ENCODE measurements at regions not wholly inside any gene's neighbourhood (a gene's known extent, or its start where the extent isn't known, plus 50 kb on each side); places are given as distances from the start of the nearest gene placed in this dataset.
"Not testable (repeated sequence)": the region's sequence is repeated elsewhere in the genome, so short reads cannot be mapped to it uniquely, and the experiment has no call there.

GRCh38 chr2:7648221-7648795 lies 731.1 kb downstream of the RNF144A start:
- TF ChIP-seq, protein P1, sequence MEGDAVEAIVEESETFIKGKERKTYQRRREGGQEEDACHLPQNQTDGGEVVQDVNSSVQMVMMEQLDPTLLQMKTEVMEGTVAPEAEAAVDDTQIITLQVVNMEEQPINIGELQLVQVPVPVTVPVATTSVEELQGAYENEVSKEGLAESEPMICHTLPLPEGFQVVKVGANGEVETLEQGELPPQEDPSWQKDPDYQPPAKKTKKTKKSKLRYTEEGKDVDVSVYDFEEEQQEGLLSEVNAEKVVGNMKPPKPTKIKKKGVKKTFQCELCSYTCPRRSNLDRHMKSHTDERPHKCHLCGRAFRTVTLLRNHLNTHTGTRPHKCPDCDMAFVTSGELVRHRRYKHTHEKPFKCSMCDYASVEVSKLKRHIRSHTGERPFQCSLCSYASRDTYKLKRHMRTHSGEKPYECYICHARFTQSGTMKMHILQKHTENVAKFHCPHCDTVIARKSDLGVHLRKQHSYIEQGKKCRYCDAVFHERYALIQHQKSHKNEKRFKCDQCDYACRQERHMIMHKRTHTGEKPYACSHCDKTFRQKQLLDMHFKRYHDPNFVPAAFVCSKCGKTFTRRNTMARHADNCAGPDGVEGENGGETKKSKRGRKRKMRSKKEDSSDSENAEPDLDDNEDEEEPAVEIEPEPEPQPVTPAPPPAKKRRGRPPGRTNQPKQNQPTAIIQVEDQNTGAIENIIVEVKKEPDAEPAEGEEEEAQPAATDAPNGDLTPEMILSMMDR (IDR thresholded peaks at IDR 0.05; ENCODE audit: unreplicated experiment in 3 of 3) = no peak
- H3K36me3 Mint-ChIP-seq (ENCODE audit: low read depth) = peaks cover 3% of the 10 kb centered on the region
- peaks cover 3% of the 10 kb centered on the region for H3K27me3 Mint-ChIP-seq (ENCODE audit: low read depth)
- no peak overlapping the region for H3K4me3 Mint-ChIP-seq
- H3K4me1 Mint-ChIP-seq = peaks cover 5% of the 10 kb centered on the region
- H3K9me3 Mint-ChIP-seq = peaks cover 8% of the 10 kb centered on the region
- no peak overlapping the region for H3K27ac Mint-ChIP-seq

DNA sequence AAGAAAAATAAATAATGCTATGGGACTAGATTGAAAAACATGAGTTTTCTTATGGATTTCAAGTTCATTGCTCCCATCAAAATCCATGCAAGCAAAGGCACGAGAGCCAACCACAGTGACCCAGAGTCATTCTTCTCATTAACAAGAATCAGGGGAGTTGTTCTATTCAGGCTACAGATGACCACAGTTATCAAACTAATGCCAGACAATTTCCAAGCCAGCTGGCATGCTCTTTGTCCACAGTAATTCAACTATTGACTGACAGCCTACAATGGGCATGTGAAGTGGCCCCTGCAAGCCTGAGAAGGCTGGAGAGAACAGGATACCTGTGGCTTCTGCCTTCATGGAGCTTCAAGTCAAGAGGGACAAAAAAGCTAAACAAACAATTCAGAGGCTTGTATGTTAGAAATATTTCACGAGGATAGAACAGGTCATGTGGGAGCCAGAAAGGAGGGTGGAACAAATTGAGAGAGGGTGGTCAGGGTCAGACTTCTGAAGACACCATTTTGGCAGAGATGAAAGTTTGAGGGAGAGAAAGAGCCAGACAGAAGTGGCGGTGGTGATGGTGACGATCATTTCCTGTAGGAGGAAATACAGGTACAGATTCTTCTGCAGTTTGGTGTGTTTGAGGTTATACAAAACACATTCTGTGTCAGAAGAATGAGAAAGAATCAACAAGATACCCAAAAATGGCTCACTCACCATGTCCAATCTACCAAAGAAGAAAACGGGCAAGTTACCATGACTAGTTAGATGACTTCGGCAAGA lies 732.4 kb downstream of the RNF144A start:
- H3K36me3 Mint-ChIP-seq (ENCODE audit: low read depth) = peaks cover 3% of the 10 kb centered on the region
- TF ChIP-seq, protein P1 (IDR thresholded peaks at IDR 0.05; ENCODE audit: unreplicated experiment in 3 of 3) = no peak
- H3K27ac Mint-ChIP-seq = no peak overlapping the region
- peaks cover 13% of the 10 kb centered on the region for H3K9me3 Mint-ChIP-seq
- H3K27me3 Mint-ChIP-seq (ENCODE audit: low read depth) = peaks cover 3% of the 10 kb centered on the region
- H3K4me1 Mint-ChIP-seq = peaks cover 5% of the 10 kb centered on the region
- no peak overlapping the region for H3K4me3 Mint-ChIP-seq

DNA sequence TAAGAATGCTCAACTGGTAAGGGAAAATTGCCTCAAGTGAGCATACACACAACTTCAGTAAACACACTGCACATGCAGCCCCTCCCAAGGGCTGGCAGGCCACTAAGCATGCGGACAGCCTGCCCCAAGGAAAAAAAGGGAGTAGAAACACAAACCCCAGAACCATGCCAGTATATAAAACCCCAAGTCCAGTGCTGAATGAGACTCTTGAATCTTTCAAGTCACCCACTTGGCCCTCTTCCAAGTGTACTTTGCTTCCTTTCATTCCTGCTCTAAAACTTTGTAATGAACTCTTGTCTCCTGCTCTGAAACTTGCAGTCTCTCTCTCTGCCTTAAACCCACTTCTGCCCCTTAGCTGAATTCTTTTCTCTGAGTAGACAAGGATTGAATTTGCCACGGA lies 736.4 kb downstream of the RNF144A start:
- no peak overlapping the region for H3K4me3 Mint-ChIP-seq
- H3K36me3 Mint-ChIP-seq (ENCODE audit: low read depth) = peaks cover 3% of the 10 kb centered on the region
- peaks cover 10% of the 10 kb centered on the region for H3K9me3 Mint-ChIP-seq
- TF ChIP-seq, protein P1 (IDR thresholded peaks at IDR 0.05; ENCODE audit: unreplicated experiment in 3 of 3) = no peak
- no peaks in the 10 kb centered on the region for H3K4me1 Mint-ChIP-seq
- H3K27me3 Mint-ChIP-seq (ENCODE audit: low read depth) = peaks cover 5% of the 10 kb centered on the region
- H3K27ac Mint-ChIP-seq = no peak overlapping the region

- TF ChIP-seq, protein P1 (IDR thresholded peaks at IDR 0.05; ENCODE audit: unreplicated experiment in 3 of 3) = no peak
- H3K27me3 Mint-ChIP-seq (ENCODE audit: low read depth) = peaks cover 5% of the 10 kb centered on the region
- peaks cover 3% of the 10 kb centered on the region for H3K36me3 Mint-ChIP-seq (ENCODE audit: low read depth)
- no peaks in the 10 kb centered on the region for H3K4me1 Mint-ChIP-seq
- H3K9me3 Mint-ChIP-seq = peaks cover 23% of the 10 kb centered on the region
- no peak overlapping the region for H3K27ac Mint-ChIP-seq
- no peak overlapping the region for H3K4me3 Mint-ChIP-seq
Measured at GRCh38 chr2:7655629-7656028, 738.4 kb downstream of the RNF144A start.

- H3K4me3 Mint-ChIP-seq; H3K27me3 Mint-ChIP-seq (ENCODE audit: low read depth); H3K4me1 Mint-ChIP-seq; H3K27ac Mint-ChIP-seq; H3K36me3 Mint-ChIP-seq (ENCODE audit: low read depth): not testable (repeated sequence)
- H3K9me3 Mint-ChIP-seq = peaks cover 20% of the 10 kb centered on the region
Measured at GRCh38 chr2:7657526-7657925, 740.3 kb downstream of the RNF144A start.

GRCh38 chr2:7658486-7658885 lies 741.3 kb downstream of the RNF144A start:
- no peaks in the 10 kb centered on the region for H3K4me1 Mint-ChIP-seq
- H3K27ac Mint-ChIP-seq = no peak overlapping the region
- peaks cover 5% of the 10 kb centered on the region for H3K27me3 Mint-ChIP-seq (ENCODE audit: low read depth)
- TF ChIP-seq, protein P1 (IDR thresholded peaks at IDR 0.05; ENCODE audit: unreplicated experiment in 3 of 3) = no peak
- peaks cover 20% of the 10 kb centered on the region for H3K9me3 Mint-ChIP-seq
- H3K36me3 Mint-ChIP-seq (ENCODE audit: low read depth) = no peaks in the 10 kb centered on the region
- H3K4me3 Mint-ChIP-seq = no peak overlapping the region

Data from nephron (organoid).